Peyer's patch (tissue), 4 donors: ENCODE measurements at regions not wholly inside any gene's neighbourhood (a gene's known extent, or its start where the extent isn't known, plus 50 kb on each side); places are given as distances from the start of the nearest gene placed in this dataset.

Experiments
- CTCF ChIP-seq, 6 experiments: fragments of 450-650 bp in 4 of 6; fragments of 200-600 bp in 2 of 6; sonication (generic) in 1 of 6; IDR thresholded peaks; one replicate each; pipeline ENCODE4 v1.5.1; 2017 to 2019; ENCODE audit warnings: antibody characterized with exemption in 6 of 6, mild to moderate bottlenecking in 3 of 6, moderate library complexity in 1 of 6
- POLR2A ChIP-seq, 2 donors: fragments of 450-650 bp; IDR thresholded peaks; one replicate each; pipeline ENCODE4 v1.5.1; 2017; ENCODE audit warnings: antibody characterized with exemption in 2 of 2, mild to moderate bottlenecking in 2 of 2, moderate library complexity in 2 of 2

- TF ChIP-seq CTCF (IDR thresholded peaks at IDR 0.05): no peak
- TF ChIP-seq POLR2A (IDR thresholded peaks at IDR 0.05): no peak
Measured at GRCh38 chr1:96281491-96281890, 440.1 kb upstream of the PTBP2 start.
